ENCODE measurements at regions not wholly inside any gene's neighbourhood (a gene's known extent, or its start where the extent isn't known, plus 50 kb on each side); places are given as distances from the start of the nearest gene placed in this dataset.

- TF ChIP-seq CTCF (IDR thresholded peaks at IDR 0.05) (no peak), POLR2AphosphoS5 (IDR thresholded peaks at IDR 0.05; ENCODE audit: low read depth, low read length) (no peak), SIN3A (IDR thresholded peaks at IDR 0.05; ENCODE audit: borderline replicate concordance, insufficient read depth, low read depth, low read length) (no peak)
Observed at GRCh38 chr17:72053036-72053435, 67.8 kb upstream of the SOX9 start.

All from Panc1 (cell line).